Keratinocyte (primary cell): ENCODE measurements at regions not wholly inside any gene's neighbourhood (a gene's known extent, or its start where the extent isn't known, plus 50 kb on each side); places are given as distances from the start of the nearest gene placed in this dataset.

Experiments
- EZH2 ChIP-seq: IDR thresholded peaks from one replicate; pipeline ENCODE4 v1.6.1; 2012; ENCODE audit warnings: inconsistent platforms, mild to moderate bottlenecking, low read length, moderate library complexity
- TF ChIP-seq, protein P1 (sequence below), 3 experiments: IDR thresholded peaks in 1 of 3; conservative IDR thresholded peaks in 1 of 3; optimal IDR thresholded peaks in 1 of 3; 2 replicates in 2 of 3; 3 replicates in 1 of 3; pipeline versions ENCODE3 to v1.5.1; 2011; ENCODE audit warnings: low read length in 3 of 3, mild to moderate bottlenecking in 3 of 3, moderate library complexity in 2 of 3, control low read depth in 1 of 3, inconsistent platforms in 1 of 3; ENCODE audit not compliant: insufficient read depth in 2 of 3; ENCODE audit errors: extremely low read depth in 1 of 3

GRCh38 chr15:77715860-77716259, 83.1 kb upstream of the LINGO1 start:
- TF ChIP-seq, protein P1, sequence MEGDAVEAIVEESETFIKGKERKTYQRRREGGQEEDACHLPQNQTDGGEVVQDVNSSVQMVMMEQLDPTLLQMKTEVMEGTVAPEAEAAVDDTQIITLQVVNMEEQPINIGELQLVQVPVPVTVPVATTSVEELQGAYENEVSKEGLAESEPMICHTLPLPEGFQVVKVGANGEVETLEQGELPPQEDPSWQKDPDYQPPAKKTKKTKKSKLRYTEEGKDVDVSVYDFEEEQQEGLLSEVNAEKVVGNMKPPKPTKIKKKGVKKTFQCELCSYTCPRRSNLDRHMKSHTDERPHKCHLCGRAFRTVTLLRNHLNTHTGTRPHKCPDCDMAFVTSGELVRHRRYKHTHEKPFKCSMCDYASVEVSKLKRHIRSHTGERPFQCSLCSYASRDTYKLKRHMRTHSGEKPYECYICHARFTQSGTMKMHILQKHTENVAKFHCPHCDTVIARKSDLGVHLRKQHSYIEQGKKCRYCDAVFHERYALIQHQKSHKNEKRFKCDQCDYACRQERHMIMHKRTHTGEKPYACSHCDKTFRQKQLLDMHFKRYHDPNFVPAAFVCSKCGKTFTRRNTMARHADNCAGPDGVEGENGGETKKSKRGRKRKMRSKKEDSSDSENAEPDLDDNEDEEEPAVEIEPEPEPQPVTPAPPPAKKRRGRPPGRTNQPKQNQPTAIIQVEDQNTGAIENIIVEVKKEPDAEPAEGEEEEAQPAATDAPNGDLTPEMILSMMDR (optimal IDR thresholded peaks at IDR 0.05 in 1 of 3, IDR thresholded peaks at IDR 0.05 in 1 of 3, conservative IDR thresholded peaks at IDR 0.05 in 1 of 3; ENCODE audit: extremely low read depth in 1 of 3, insufficient read depth in 2 of 3, low read length in 3 of 3) = no peak
- TF ChIP-seq EZH2 = no peak
